HG03571 (cell line): ENCODE measurements at regions not wholly inside any gene's neighbourhood (a gene's known extent, or its start where the extent isn't known, plus 50 kb on each side); places are given as distances from the start of the nearest gene placed in this dataset.

Experiments
- ATAC-seq: cut with Tn5 transposase; IDR thresholded peaks from one replicate; pipeline ENCODE4 v1.9.1; 2021; ENCODE audit not compliant: unreplicated experiment

DNA sequence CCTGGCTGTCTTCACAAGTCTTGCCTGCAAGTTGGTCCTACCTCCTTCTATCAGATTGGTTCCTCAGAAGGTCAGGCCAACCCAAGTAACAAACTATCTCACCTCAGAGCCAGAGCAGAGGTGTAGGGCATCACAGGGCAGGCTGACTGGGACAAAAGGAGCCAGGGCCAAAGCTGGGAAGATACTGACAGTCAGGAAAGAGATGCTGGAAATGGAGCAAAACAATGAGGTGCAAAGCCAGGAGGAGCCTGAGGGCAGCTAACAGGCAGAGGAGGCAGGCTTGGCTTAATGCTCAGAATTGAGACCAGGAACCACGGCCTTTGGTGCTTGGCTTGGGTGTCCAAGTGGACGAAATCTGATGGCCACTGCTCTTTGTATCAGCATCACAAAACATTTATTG, 68.4 kb upstream of the PNMA1 start:
- ATAC-seq = no peak

DNA sequence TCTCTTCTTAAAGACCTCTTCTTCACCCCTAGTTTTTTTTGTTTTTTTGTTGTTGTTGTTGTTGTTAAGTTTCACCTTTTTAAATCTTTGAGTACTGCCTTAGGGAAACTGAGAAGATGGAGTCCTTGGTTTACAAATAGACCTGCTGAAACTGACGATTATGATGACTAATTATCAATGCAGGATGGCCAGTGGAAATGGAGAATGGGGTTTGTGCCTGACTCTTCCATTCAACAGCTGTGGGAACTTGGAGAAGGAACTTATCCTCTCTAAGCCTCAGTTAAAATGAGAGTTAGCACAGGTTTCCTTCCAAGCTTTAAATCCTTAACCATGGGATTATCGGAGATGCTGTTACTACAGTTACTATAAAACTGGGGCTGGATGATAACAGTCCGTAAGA, 66.7 kb upstream of the PNMA1 start:
- no peak for ATAC-seq

DNA sequence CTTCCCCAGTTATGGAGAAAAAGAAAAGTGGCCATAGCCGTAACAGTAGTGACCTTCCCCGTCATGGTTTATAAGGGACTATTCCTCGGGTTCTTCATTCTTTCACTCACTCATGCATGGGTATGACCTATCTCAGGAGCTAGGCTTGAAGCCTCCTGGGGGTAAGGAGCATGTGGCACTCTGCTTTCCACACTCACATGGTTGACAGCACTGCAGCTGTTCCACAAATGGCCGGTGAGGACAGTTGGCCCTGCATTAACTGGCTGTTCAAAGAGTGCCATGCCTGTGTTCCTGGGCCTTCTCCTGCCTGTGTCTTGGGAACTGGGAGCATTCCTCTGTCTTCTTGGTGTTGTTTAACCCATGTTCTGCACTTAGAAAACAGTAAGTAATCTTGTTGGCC, 66.2 kb upstream of the PNMA1 start:
- no peak for ATAC-seq

DNA sequence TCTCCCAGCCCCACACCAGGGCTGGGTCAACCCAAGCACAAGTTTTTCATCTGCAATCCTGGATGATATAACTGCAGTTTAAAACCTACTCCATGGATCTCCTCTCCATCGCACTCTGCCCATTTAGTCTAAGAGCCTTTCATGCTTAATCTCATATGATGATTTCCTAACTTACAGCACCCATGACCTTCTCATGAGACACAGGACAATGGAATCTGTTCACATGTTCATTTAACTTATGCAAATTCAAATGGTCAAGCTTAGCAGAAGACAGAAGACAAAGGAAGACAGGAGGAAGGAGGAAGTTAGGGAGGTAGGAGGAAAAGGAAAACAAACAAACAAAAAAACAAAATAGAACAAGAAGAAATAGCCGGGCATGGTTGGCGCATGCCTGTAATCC, 64.6 kb upstream of the PNMA1 start:
- ATAC-seq = no peak

DNA sequence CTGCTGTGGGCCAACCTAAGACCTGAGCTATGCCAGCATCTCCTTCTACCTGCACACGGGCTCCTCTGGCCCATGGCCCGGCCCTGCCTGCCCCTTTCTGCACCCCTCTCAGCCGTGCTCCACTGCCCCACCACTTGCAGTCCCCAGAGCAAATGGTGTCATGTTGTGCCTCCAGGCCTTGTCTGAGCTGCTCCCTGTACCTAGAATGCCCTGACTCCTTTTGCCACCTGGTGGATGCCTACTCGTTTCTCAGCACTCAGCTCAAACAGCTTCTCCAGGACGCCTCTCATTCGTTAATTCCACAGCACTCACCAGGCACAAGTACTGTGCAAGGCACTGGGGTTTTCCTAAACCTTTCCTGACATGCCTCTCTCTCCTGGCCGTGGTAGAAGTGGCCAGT, 63.2 kb upstream of the PNMA1 start:
- ATAC-seq = no peak

DNA sequence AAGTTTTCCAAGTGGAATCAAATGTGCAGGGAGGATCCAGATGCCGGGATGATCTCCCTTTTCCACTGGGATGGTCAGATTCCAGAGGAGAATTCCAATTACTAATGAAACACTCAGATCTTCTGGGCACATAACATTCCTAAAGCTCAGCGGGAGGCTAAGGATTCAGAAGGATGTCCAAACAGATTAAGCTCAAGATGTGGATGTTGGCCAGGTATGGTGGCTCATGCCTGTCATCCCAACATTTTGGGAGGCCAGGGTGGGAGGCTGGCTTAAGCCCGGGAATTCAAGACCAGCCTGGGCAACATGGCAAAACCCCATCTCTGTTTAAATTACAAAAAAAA, 62.0 kb upstream of the PNMA1 start:
- ATAC-seq = no peak

DNA sequence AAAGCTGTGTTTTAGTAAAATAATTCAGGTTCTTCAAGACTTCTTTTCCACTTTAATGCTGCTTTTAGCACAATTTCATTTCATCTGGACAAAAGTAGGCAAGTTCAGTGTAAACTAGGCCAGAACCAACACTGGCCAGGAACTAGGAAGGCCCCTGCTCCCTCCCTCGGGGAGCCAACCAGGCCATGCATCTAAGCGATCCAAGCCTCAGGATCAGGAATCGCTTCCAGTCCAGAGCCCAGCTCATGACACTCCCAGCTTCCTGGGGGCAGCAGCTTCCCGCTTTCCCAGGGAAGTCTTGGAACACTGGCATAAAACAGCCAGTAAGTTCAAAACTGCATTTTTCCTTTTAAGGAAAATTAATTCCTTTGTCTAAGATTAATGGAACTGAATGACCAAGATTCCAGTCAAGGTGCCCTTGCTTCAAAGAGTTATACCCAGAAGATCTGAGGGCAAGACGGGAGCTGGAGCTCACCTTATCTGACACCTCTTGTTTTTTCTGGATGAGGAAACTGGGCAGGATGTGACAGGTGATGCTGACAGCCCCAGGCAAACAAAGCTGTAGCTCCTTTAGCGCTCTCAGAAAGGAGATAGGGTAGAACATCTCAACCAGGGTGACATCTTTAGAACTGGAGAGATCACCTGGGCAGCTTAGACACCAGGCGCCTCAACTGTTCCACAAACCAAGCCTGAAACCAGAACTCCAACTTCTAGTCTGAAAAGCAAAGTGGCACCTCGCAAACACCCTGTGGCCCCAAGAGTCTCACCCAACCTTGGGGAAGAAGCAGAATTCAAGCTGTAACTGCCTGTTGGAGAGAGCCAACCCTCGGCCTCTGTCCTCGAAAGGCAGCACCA, 61.4 kb upstream of the PNMA1 start:
- no peak for ATAC-seq

DNA sequence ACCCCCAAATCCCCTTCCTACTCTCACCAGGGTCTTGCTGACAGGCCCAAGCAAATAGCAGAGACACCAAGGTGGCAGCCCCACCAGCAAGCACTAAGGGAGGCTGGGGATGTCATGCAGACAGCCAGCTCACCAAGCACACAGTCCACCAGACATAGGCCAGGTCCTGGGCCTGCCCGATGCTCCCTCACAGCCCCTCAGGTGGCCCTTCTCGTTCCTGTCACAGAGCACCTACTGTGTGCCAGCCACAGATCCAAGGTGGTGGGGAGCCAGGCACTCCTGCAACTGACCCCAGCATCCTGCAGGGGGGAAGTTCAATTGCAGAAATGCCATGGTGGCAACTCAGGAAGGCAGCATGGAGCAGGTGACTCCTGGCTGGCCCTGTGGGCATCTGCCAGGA, 60.5 kb upstream of the PNMA1 start:
- no peak for ATAC-seq

DNA sequence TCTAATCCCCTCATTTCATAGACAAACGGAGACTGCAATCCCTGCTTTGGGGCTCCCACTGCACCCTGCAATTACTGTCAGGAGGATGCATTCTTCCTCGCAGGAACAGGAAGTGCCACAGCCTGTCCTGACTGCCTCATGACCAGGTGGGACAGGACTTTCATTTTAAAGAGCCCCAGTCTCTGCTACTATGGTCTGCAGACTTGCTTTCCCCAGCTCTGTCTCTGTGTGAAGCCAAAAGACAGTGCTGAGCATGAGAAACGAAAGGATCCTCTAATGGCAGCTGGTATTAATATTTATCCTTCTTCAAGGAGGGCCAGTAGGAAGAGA, 60.0 kb upstream of the PNMA1 start:
- ATAC-seq = no peak

DNA sequence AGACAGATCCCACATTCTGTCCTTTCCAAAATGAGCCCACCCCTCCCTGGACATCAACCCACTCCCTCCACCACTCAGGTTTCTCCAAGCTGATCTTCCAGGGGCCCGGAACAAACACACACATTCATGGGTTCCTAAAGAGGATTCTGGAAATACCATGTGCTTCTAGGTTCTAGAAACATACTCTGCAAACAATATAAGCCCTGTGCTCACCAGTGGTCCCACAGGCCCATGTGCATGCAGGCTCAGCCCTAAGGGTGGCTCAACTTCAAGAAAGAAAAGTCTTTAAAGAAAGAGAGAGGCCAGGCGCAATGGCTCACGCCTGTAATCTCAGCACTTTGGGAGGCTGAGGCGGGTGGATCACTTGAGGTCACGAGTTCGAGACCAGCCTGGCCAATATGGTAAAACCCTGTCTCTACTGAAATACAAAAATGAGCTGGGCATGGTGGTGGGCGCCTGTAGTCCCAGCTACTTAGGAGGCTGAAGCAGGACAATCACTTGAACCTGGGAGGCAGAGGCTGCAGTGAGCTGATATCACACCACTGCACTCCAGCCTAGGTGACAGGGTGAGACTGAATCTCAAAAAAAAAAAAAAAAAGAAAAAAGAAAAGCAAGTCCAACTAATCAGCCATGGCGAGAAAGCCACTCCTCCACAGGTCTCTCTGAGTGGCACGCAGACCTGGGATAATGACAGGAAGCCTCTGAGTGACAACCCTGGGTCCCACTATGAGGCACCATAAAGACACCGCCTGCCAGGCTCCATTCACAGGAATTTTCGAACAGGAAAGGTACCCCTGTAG, 59.5 kb upstream of the PNMA1 start:
- no peak for ATAC-seq

DNA sequence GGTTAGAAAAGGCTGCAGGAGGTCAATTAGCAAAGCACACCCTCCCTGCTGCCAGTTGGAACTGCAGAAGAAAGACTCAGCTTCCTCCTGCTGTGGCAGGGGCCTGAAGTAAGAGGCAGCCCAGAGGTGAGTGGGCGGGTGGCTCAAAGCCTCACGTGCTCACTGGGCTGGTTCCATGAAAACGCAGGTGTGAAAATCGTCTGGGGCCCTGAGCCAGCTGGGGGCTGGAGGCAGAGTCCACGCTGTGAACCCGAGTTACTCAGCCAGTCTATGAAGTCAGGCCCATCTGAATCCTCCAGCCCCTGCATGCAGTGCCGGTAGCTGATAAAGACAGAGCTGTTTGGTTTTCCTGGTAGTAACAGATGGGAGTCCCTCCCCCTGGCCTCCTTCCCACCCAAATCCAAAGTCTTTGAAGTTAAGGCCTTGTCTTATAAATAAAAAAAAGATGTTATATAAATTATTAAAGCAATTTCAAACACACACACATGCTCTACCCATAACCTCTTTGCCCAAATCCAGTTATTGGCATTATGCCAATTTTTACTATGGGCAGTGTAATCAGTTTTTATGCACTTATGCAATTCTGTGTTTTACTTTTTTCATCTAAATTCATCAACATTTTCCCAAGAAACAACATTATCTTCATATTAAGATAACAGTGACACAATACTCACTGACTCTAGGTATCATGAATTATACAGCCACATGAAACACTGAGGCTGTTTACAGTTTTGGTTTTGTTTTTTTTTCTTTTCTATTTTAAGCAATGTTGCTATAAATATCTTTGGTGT, 57.9 kb upstream of the PNMA1 start:
- ATAC-seq = peak; percentile 40

DNA sequence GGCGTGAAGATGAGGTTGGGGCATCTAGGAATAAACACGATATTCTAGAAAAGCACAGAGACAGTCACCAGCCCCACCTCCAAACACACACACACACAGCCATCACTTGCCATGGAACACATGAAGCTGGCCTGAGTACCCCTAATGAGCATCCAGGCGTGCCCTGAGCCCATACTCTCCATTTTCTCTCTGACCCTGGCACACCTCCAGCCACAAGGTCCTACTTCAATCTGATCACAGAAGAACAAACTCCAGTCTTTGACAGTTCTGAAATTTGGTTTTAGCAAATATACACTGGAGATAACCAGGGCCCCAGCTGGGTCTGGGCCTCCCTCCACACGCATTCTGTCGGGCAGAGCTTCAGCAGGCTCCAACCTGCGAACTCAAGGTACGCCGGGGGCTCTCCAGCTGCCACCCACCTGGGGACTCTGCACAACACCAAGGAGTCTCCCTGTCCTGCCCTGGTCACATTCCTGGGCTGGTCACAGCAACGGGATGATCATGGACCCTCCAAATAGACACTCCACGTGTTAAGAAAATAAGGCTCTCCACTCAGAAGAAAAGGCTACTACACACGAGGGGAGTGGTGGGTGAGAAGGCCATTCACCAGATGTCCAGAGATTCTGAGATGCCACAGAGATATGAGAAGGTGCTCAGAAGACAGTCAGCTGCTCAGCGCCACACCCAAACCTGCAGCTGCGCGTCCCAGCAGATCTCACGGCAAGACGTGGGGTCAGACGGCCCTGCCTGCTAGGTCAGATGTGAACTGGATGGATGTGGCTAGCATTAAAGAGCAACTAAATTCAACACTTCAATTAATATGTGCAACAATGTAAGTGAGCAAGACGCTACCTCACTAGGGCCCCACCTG, 57.0 kb upstream of the PNMA1 start:
- ATAC-seq = peak; percentile 6

DNA sequence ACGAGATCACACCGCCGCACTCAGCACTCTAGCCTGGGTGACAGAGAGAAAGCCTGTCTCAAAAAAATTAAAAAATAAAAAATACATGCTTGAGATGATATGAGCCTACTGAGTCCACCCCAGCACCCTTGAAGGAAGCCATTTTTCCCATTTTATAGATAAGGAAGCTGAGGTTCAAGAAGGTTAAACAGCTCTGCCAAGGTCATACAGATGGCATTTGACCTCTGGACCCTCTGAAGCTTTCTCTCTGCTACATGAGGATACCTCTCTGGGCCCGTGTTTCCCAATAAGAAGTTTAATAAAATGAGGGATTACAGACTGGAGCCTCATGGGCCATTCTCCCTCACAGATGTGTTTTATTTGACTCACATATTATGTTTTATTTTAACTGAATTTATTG, 53.9 kb upstream of the PNMA1 start:
- no peak for ATAC-seq

DNA sequence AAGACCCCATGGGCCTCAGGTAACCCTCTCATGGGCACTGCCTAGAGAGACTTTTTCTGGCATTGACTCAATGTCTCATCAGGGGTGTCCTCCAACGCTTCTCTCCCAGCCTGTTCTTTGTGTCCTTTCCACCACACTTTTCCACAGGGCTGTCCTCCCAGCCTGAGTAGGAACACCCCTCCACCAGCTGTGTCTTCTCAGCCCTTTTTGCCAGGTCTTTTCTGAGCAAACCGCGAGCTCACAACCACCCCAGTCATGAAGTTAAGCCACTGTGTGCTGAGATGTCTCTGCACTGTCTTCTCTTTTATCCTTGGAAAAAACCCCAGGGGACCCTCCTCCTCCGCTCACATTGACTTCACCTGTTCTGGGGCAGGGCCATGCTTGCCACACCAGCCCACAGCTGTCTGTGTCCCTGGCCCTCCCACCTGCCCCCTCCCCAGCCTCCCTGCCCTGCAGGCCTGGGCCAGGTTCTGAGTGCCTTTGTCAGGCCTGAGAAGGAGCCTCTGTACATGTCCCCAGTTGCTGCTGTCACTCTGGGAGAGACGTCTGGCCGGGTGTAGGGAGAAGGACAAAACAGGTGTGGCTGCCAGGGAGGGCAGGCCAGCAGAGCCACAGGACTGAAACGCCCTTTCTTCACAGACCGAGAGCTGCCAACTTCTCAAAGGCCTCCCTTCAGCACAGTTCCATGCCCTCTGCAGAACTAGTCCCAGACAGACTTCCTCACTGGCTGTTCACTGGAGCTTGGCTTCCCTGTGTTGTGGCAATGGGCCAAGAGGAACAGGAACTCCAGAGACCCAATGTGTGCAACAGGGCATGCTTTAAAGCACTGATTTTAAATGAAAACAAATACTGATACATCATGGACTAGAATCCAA, 50.5 kb upstream of the PNMA1 start:
- no peak for ATAC-seq
